Loucy (cell line): ENCODE measurements at regions not wholly inside any gene's neighbourhood (a gene's known extent, or its start where the extent isn't known, plus 50 kb on each side); places are given as distances from the start of the nearest gene placed in this dataset.

Experiments used
- H2AFZ ChIP-seq: fragments of 200-600 bp; sonication (generic); 2 replicates; pipeline ENCODE4 v1.6.0; 2016; ENCODE audit warnings: antibody characterized with exemption, mild to moderate bottlenecking, low read length, moderate library complexity
- H3F3A ChIP-seq: fragments of 200-600 bp; 2 replicates; pipeline ENCODE4 v1.6.0; 2016; ENCODE audit warnings: antibody characterized with exemption, low read depth, mild to moderate bottlenecking
- H3K27me3 ChIP-seq: fragments of 200-600 bp; sonication (generic); 2 replicates; pipeline ENCODE4 v1.6.1; 2014; ENCODE audit warnings: low read length, mild to moderate bottlenecking; ENCODE audit not compliant: insufficient read depth, poor library complexity, severe bottlenecking
- H3K36me3 ChIP-seq: fragments of 200-600 bp; sonication (generic); 2 replicates; pipeline ENCODE4 v1.6.1; 2016; ENCODE audit warnings: low read length; ENCODE audit not compliant: insufficient read depth
- H3K4me1 ChIP-seq: fragments of 200-600 bp; sonication (generic); 2 replicates; pipeline ENCODE4 v1.5.1; 2014; ENCODE audit warnings: low read length, mild to moderate bottlenecking; ENCODE audit not compliant: insufficient read depth, poor library complexity, severe bottlenecking
- H3K4me2 ChIP-seq: fragments of 200-600 bp; sonication (generic); 2 replicates; pipeline ENCODE4 v1.6.0; 2014; ENCODE audit warnings: antibody characterized with exemption, low read length, low read depth, mild to moderate bottlenecking; ENCODE audit not compliant: poor library complexity, severe bottlenecking
- H3K4me3 ChIP-seq: fragments of 200-600 bp; sonication (generic); 2 replicates; pipeline ENCODE4 v1.5.1; 2014; ENCODE audit warnings: low read length, mild to moderate bottlenecking, mixed read lengths; ENCODE audit not compliant: poor library complexity, severe bottlenecking
- H3K79me2 ChIP-seq: fragments of 200-600 bp; sonication (generic); 2 replicates; pipeline ENCODE4 v1.6.1; 2014; ENCODE audit warnings: low read length; ENCODE audit not compliant: insufficient read depth
- H3K9ac ChIP-seq: fragments of 200-600 bp; sonication (generic); 2 replicates; pipeline ENCODE4 v1.6.0; 2014; ENCODE audit warnings: mild to moderate bottlenecking, low read depth, low read length, moderate library complexity; ENCODE audit not compliant: poor library complexity, severe bottlenecking
- H3K9me2 ChIP-seq: fragments of 200-600 bp; sonication (generic); replicated peaks from 2 replicates; pipeline ENCODE4 v1.6.1; 2016; ENCODE audit warnings: low read depth, low read length, mixed read lengths
- H3K9me3 ChIP-seq: fragments of 200-600 bp; sonication (generic); 2 replicates; pipeline ENCODE4 v1.6.1; 2014; ENCODE audit warnings: mild to moderate bottlenecking, antibody characterized with exemption, low read length, low read depth; ENCODE audit not compliant: insufficient read depth
- H4K20me1 ChIP-seq: fragments of 200-600 bp; sonication (generic); 2 replicates; pipeline ENCODE4 v1.6.0; 2014; ENCODE audit warnings: antibody characterized with exemption, low read length, mild to moderate bottlenecking; ENCODE audit not compliant: insufficient read depth, poor library complexity, severe bottlenecking
- CTCF ChIP-seq: fragments of 200-600 bp; sonication (generic); conservative IDR thresholded peaks from 2 replicates; pipeline ENCODE4 v1.5.1; 2014; ENCODE audit warnings: mild to moderate bottlenecking, antibody characterized with exemption, low read length
- EZH2phosphoT487 ChIP-seq: fragments of 200-600 bp; IDR thresholded peaks from 2 replicates; pipeline ENCODE4 v1.6.1; 2018; ENCODE audit warnings: antibody characterized with exemption, mild to moderate bottlenecking, moderate library complexity, borderline replicate concordance

GRCh38 chr5:6994097-6994496 lies 280.9 kb downstream of the TENT4A start:
- Histone ChIP-seq H4K20me1 (no peaks in the 10 kb centered on the region), H3F3A (no peaks in the 10 kb centered on the region), H3K4me2 (no peak overlapping the region), H3K9me2 (no peaks in the 10 kb centered on the region), H3K9me3 (no peaks in the 10 kb centered on the region; the same call in 1 of the 2 replicates), H2AFZ (no peak overlapping the region), H3K4me1 (no peaks in the 10 kb centered on the region), H3K27me3 (no peaks in the 10 kb centered on the region), H3K4me3 (no peak overlapping the region), H3K79me2 (no peaks in the 10 kb centered on the region), H3K36me3 (no peaks in the 10 kb centered on the region), H3K9ac (no peak overlapping the region)
- no peak for TF ChIP-seq EZH2phosphoT487

- no peak overlapping the region for H3K4me3 ChIP-seq
Observed at GRCh38 chr5:6995115-6995514, 281.9 kb downstream of the TENT4A start.

GRCh38 chr5:7000310-7000709 lies 287.1 kb downstream of the TENT4A start:
- Histone ChIP-seq H3K9me3 (no peaks in the 10 kb centered on the region; the same call in 1 of the 2 replicates), H3K4me1 (no peaks in the 10 kb centered on the region), H3K9me2 (no peaks in the 10 kb centered on the region), H3K36me3 (no peaks in the 10 kb centered on the region), H3K4me3 (no peak overlapping the region), H3K79me2 (no peaks in the 10 kb centered on the region), H4K20me1 (no peaks in the 10 kb centered on the region), H3K4me2 (no peak overlapping the region), H2AFZ (no peak overlapping the region), H3K9ac (no peak overlapping the region), H3K27me3 (no peaks in the 10 kb centered on the region), H3F3A (no peaks in the 10 kb centered on the region)
- no peak for TF ChIP-seq EZH2phosphoT487
- no peak for TF ChIP-seq CTCF

More at GRCh38 chr5:6995115-6995514, 281.9 kb downstream of the TENT4A start:
- H3K4me2 ChIP-seq, result no peak overlapping the region
- no peak overlapping the region for H3K9ac ChIP-seq
- H4K20me1 ChIP-seq, result no peaks in the 10 kb centered on the region
- no peaks in the 10 kb centered on the region for H3F3A ChIP-seq
- no peaks in the 10 kb centered on the region for H3K4me1 ChIP-seq
- H2AFZ ChIP-seq, result no peak overlapping the region
- no peaks in the 10 kb centered on the region for H3K79me2 ChIP-seq
- no peaks in the 10 kb centered on the region for H3K36me3 ChIP-seq
- TF ChIP-seq CTCF (no peak), EZH2phosphoT487 (no peak)
- no peaks in the 10 kb centered on the region; the same call in 1 of the 2 replicates for H3K9me3 ChIP-seq
- H3K27me3 ChIP-seq, result no peaks in the 10 kb centered on the region
- no peaks in the 10 kb centered on the region for H3K9me2 ChIP-seq

GRCh38 chr5:7010591-7010990 lies 297.4 kb downstream of the TENT4A start:
- Histone ChIP-seq H3K79me2 (no peaks in the 10 kb centered on the region), H3K4me1 (no peaks in the 10 kb centered on the region), H3K36me3 (no peaks in the 10 kb centered on the region), H3K4me3 (no peak overlapping the region), H3K9me2 (no peaks in the 10 kb centered on the region), H3K4me2 (no peak overlapping the region), H3F3A (no peaks in the 10 kb centered on the region), H3K27me3 (no peaks in the 10 kb centered on the region), H2AFZ (no peak overlapping the region), H4K20me1 (no peaks in the 10 kb centered on the region), H3K9ac (no peak overlapping the region), H3K9me3 (no peaks in the 10 kb centered on the region)
- TF ChIP-seq EZH2phosphoT487, result no peak
- no peak for TF ChIP-seq CTCF
